Erythroblast (primary cell): ENCODE measurements at regions not wholly inside any gene's neighbourhood (a gene's known extent, or its start where the extent isn't known, plus 50 kb on each side); places are given as distances from the start of the nearest gene placed in this dataset.
A peak's percentile ranks its signal among the peaks of the same experiment; 100 is the strongest.

Experiments used
- DNase-seq, 2 experiments: peaks; one replicate each; lab custom pipeline; 2025; lab: John Stamatoyannopoulos, UW
- GATA1 ChIP-seq: IDR thresholded peaks from 2 replicates; pipeline ENCODE4 v1.6.1; 2011; ENCODE audit warnings: low read depth, mild to moderate bottlenecking, control low read depth, low read length, moderate library complexity
- POLR2A ChIP-seq: IDR thresholded peaks from 2 replicates; pipeline ENCODE4 v1.6.1; 2011; ENCODE audit warnings: mild to moderate bottlenecking, low read length

- DNase-seq = no peak
- TF ChIP-seq GATA1 (no peak), POLR2A (no peak)
These were observed 196.7 kb upstream of the TBC1D5 start for GRCh38 chr3:17939157-17939556.

- no peak for DNase-seq
- no peak for TF ChIP-seq GATA1
- no peak for TF ChIP-seq POLR2A
These were observed 195.9 kb upstream of the TBC1D5 start for GRCh38 chr3:17938313-17938712.

- DNase-seq = no peak
- no peak for TF ChIP-seq POLR2A
- no peak for TF ChIP-seq GATA1
These were observed 194.5 kb upstream of the TBC1D5 start for GRCh38 chr3:17936736-17937480.

- TF ChIP-seq POLR2A (no peak), GATA1 (no peak)
- peak; percentile 17 to 49 for DNase-seq
These were observed 192.8 kb upstream of the TBC1D5 start for GRCh38 chr3:17935222-17935621.

- TF ChIP-seq POLR2A (no peak), GATA1 (no peak)
- peak; percentile 36 to 69 for DNase-seq
These were observed 189.8 kb upstream of the TBC1D5 start for GRCh38 chr3:17932136-17932771.

GRCh38 chr3:17931131-17931530, 188.7 kb upstream of the TBC1D5 start:
- no peak for DNase-seq
- TF ChIP-seq GATA1 (no peak), POLR2A (no peak)

GRCh38 chr3:17928502-17929145, 186.2 kb upstream of the TBC1D5 start:
- DNase-seq = no peak
- no peak for TF ChIP-seq POLR2A
- no peak for TF ChIP-seq GATA1

- no peak for TF ChIP-seq GATA1
- TF ChIP-seq POLR2A = no peak
- DNase-seq = no peak
These were observed 184.6 kb upstream of the TBC1D5 start for GRCh38 chr3:17927036-17927435.

- no peak for TF ChIP-seq POLR2A
- no peak for TF ChIP-seq GATA1
- DNase-seq = no peak
These were observed 172.9 kb upstream of the TBC1D5 start for GRCh38 chr3:17915341-17915740.

- DNase-seq = no peak
- TF ChIP-seq GATA1 = no peak
- no peak for TF ChIP-seq POLR2A
These were observed 170.9 kb upstream of the TBC1D5 start for GRCh38 chr3:17913359-17913758.

GRCh38 chr3:17911986-17912760, 169.7 kb upstream of the TBC1D5 start:
- DNase-seq = no peak
- TF ChIP-seq POLR2A (no peak), GATA1 (no peak)

GRCh38 chr3:17910922-17911321, 168.5 kb upstream of the TBC1D5 start:
- TF ChIP-seq POLR2A (no peak), GATA1 (no peak)
- no peak for DNase-seq

GRCh38 chr3:17909714-17910113, 167.3 kb upstream of the TBC1D5 start:
- no peak for TF ChIP-seq GATA1
- DNase-seq = no peak
